H1 (cell line): ENCODE measurements at regions not wholly inside any gene's neighbourhood (a gene's known extent, or its start where the extent isn't known, plus 50 kb on each side); places are given as distances from the start of the nearest gene placed in this dataset.

ENCODE experiments used
- CTCF ChIA-PET: fragments of 300-600 bp; sonication (Branson Sonifier 250); formaldehyde crosslinking; loops from one replicate; lab custom pipeline; 2021; ENCODE audit not compliant: partially characterized antibody; lab: Charles Lee
- POLR2A ChIA-PET: fragments of 300-600 bp; sonication (Branson Sonifier 250); formaldehyde crosslinking; loops from one replicate; lab custom pipeline; 2021; ENCODE audit warnings: inconsistent platforms; ENCODE audit not compliant: partially characterized antibody; lab: Charles Lee
- DNase-seq, 2 experiments: peaks; one replicate each; pipeline versions ENCODE4 v3.0.0 to v3.0.0-alpha.2; 2010 to 2022; ENCODE audit warnings: low spot score in 2 of 2, low read depth in 1 of 2, mixed read lengths in 1 of 2
- FAIRE-seq: peaks from 2 replicates; lab custom pipeline; 2011; peaks lifted over from hg19 to GRCh38; lab: Jason Lieb, UNC
- H2AFZ ChIP-seq: 2 replicates; pipeline ENCODE4 v1.8.1; 2012; ENCODE audit warnings: low read length, inconsistent platforms
- H2AK5ac ChIP-seq: 2 replicates; pipeline ENCODE4 v1.6.1; 2013; ENCODE audit warnings: low read depth, low read length
- H2BK120ac ChIP-seq: replicated peaks from 2 replicates; pipeline ENCODE3; 2013; ENCODE audit warnings: low read depth, low read length, inconsistent platforms
- H2BK12ac ChIP-seq: 2 replicates; pipeline ENCODE4 v1.6.1; 2013; ENCODE audit warnings: low read depth, low read length
- H2BK15ac ChIP-seq: 2 replicates; pipeline ENCODE4 v1.6.1; 2013; ENCODE audit warnings: low read length
- H2BK20ac ChIP-seq: 2 replicates; pipeline ENCODE4 v1.6.1; 2013; ENCODE audit warnings: low read length
- H2BK5ac ChIP-seq: 2 replicates; pipeline ENCODE4 v1.6.1; 2013; ENCODE audit warnings: low read depth, low read length
- H3K14ac ChIP-seq: 2 replicates; pipeline ENCODE4 v1.6.1; 2013; ENCODE audit warnings: inconsistent platforms; ENCODE audit not compliant: insufficient read length
- H3K18ac ChIP-seq: 2 replicates; pipeline ENCODE4 v1.6.1; 2013; ENCODE audit warnings: low read length; ENCODE audit errors: extremely low read depth
- H3K23ac ChIP-seq: 2 replicates; pipeline ENCODE4 v1.6.1; 2013; ENCODE audit warnings: inconsistent platforms; ENCODE audit not compliant: insufficient read length
- H3K23me2 ChIP-seq: 2 replicates; pipeline ENCODE4 v1.6.1; 2013; ENCODE audit warnings: low read depth, low read length
- H3K27ac ChIP-seq: 2 replicates; pipeline ENCODE4 v1.6.1; 2011; ENCODE audit warnings: low read depth, low read length, inconsistent platforms
- H3K27me3 ChIP-seq, 4 experiments: replicated peaks in 1 of 4; 1 replicate in 1 of 4; 2 replicates in 3 of 4; pipeline versions ENCODE4 v1.6.1 to v1.8.1; 2011 to 2013; ENCODE audit warnings: low read length in 3 of 4, mild to moderate bottlenecking in 3 of 4, inconsistent platforms in 2 of 4, mixed read lengths in 2 of 4, moderate library complexity in 1 of 4; ENCODE audit not compliant: control insufficient read depth in 3 of 4, insufficient read depth in 3 of 4; ENCODE audit errors: extremely low read depth in 1 of 4
- H3K36me3 ChIP-seq, 4 experiments: 2 replicates each; pipeline versions ENCODE4 v1.6.1 to v1.8.1; 2011 to 2013; ENCODE audit warnings: mild to moderate bottlenecking in 4 of 4, low read length in 3 of 4, moderate library complexity in 2 of 4, control low read depth in 1 of 4, inconsistent platforms in 1 of 4; ENCODE audit not compliant: insufficient read depth in 4 of 4, control insufficient read depth in 2 of 4
- H3K4ac ChIP-seq: replicated peaks from 2 replicates; pipeline ENCODE3; 2013; ENCODE audit warnings: low read length, low read depth, mixed read lengths, inconsistent platforms; ENCODE audit not compliant: insufficient read length
- H3K4me1 ChIP-seq, 4 experiments: replicated peaks in 1 of 4; 1 replicate in 1 of 4; 2 replicates in 3 of 4; pipeline versions ENCODE4 v1.6.1 to v1.8.1; 2011 to 2013; ENCODE audit warnings: low read length in 3 of 4, inconsistent platforms in 2 of 4, mixed read lengths in 1 of 4; ENCODE audit not compliant: insufficient read depth in 4 of 4, control insufficient read depth in 3 of 4
- H3K4me2 ChIP-seq, 2 experiments: 2 replicates each; pipeline versions ENCODE4 v1.6.1 to v1.8.1; 2011 to 2013; ENCODE audit warnings: low read depth in 2 of 2, low read length in 2 of 2, control low read depth in 1 of 2, inconsistent platforms in 1 of 2, mild to moderate bottlenecking in 1 of 2; ENCODE audit not compliant: insufficient read depth in 1 of 2
- H3K4me3 ChIP-seq, 4 experiments: fragments of 200-600, 300-600 bp in 1 of 4; sonication (generic), shearing (Covaris generic), sonication (Bioruptor Twin) in 1 of 4; 2 replicates each; pipeline versions ENCODE4 v1.5.1 to v1.8.1; 2011 to 2016; ENCODE audit warnings: low read length in 4 of 4, low read depth in 3 of 4, control low read depth in 2 of 4, inconsistent platforms in 2 of 4, mild to moderate bottlenecking in 2 of 4, mixed read lengths in 1 of 4, moderate library complexity in 1 of 4; ENCODE audit not compliant: insufficient read depth in 2 of 4; ENCODE audit errors: extremely low read depth in 1 of 4
- H3K56ac ChIP-seq: replicated peaks from 2 replicates; pipeline ENCODE3; 2013; ENCODE audit warnings: low read depth, mild to moderate bottlenecking, mixed read lengths, low read length, inconsistent platforms; ENCODE audit not compliant: insufficient read length
- H3K79me1 ChIP-seq: 2 replicates; pipeline ENCODE4 v1.6.1; 2013; ENCODE audit warnings: low read depth, low read length, control low read depth
- H3K79me2 ChIP-seq, 2 experiments: 2 replicates each; pipeline versions ENCODE4 v1.6.1 to v1.8.1; 2012 to 2013; ENCODE audit warnings: low read length in 2 of 2, mild to moderate bottlenecking in 2 of 2, inconsistent platforms in 1 of 2; ENCODE audit not compliant: insufficient read depth in 2 of 2, control insufficient read depth in 1 of 2
- H3K9ac ChIP-seq, 4 experiments: replicated peaks in 1 of 4; 1 replicate in 1 of 4; 2 replicates in 3 of 4; pipeline versions ENCODE4 v1.6.1 to v1.8.1; 2011 to 2013; ENCODE audit warnings: low read depth in 3 of 4, low read length in 3 of 4, control low read depth in 2 of 4, mild to moderate bottlenecking in 2 of 4, moderate library complexity in 2 of 4, inconsistent platforms in 1 of 4; ENCODE audit errors: extremely low read depth in 1 of 4
- H3K9me3 ChIP-seq, 2 experiments: 2 replicates each; pipeline versions ENCODE4 v1.6.1 to v1.8.1; 2012 to 2013; ENCODE audit warnings: mild to moderate bottlenecking in 2 of 2, moderate library complexity in 2 of 2, control low read depth in 1 of 2, inconsistent platforms in 1 of 2, low read depth in 1 of 2, low read length in 1 of 2, mixed read lengths in 1 of 2; ENCODE audit not compliant: insufficient read depth in 2 of 2
- H4K20me1 ChIP-seq, 2 experiments: replicated peaks in 1 of 2; 2 replicates each; pipeline versions ENCODE3 to v1.8.1; 2011 to 2013; ENCODE audit warnings: inconsistent platforms in 2 of 2, low read length in 2 of 2, mild to moderate bottlenecking in 1 of 2; ENCODE audit not compliant: insufficient read depth in 2 of 2, control insufficient read depth in 1 of 2
- H4K5ac ChIP-seq: 2 replicates; pipeline ENCODE4 v1.6.1; 2013; ENCODE audit warnings: low read length, low read depth, mixed read lengths, inconsistent platforms; ENCODE audit not compliant: insufficient read length
- H4K8ac ChIP-seq: 2 replicates; pipeline ENCODE4 v1.8.0; 2013; ENCODE audit warnings: mild to moderate bottlenecking, moderate library complexity, low read length, inconsistent platforms; ENCODE audit not compliant: insufficient read depth; ENCODE audit errors: extremely low read depth
- H4K91ac ChIP-seq: replicated peaks from 2 replicates; pipeline ENCODE3; 2013; ENCODE audit warnings: low read length, mixed read lengths, inconsistent platforms; ENCODE audit not compliant: insufficient read length
- CHD2 ChIP-seq: IDR thresholded peaks from 2 replicates; pipeline ENCODE4 v1.6.1; 2012; ENCODE audit warnings: low read length, improper control_type of control experiment
- JUN ChIP-seq: IDR thresholded peaks from 2 replicates; pipeline ENCODE4 v1.6.1; 2011; ENCODE audit warnings: low read depth, mild to moderate bottlenecking, improper control_type of control experiment, low read length
- KDM1A ChIP-seq: fragments of 200-600, 300-600 bp; sonication (generic); IDR thresholded peaks from 2 replicates; pipeline ENCODE4 v1.7.1; 2016; ENCODE audit warnings: mild to moderate bottlenecking, low read length, borderline replicate concordance
- KDM4A ChIP-seq: IDR thresholded peaks from one replicate; pipeline ENCODE4 v1.7.1; 2012; ENCODE audit warnings: low read depth, mild to moderate bottlenecking, moderate library complexity, low read length, inconsistent platforms; ENCODE audit not compliant: severe bottlenecking
- NANOG ChIP-seq: IDR thresholded peaks from 2 replicates; pipeline ENCODE4 v1.6.1; 2011; ENCODE audit warnings: low read length, low read depth, mild to moderate bottlenecking, inconsistent platforms; ENCODE audit not compliant: insufficient read depth, poor library complexity, severe bottlenecking
- POLR2A ChIP-seq, 2 experiments: IDR thresholded peaks; 1 replicate in 1 of 2; 2 replicates in 1 of 2; pipeline ENCODE4 v1.6.1; 2011; ENCODE audit warnings: low read depth in 2 of 2, low read length in 2 of 2, mild to moderate bottlenecking in 2 of 2; ENCODE audit errors: control extremely low read depth in 1 of 2
- POLR2AphosphoS5 ChIP-seq: IDR thresholded peaks from 2 replicates; pipeline ENCODE4 v1.6.1; 2011; ENCODE audit warnings: low read depth, low read length
- POU5F1 ChIP-seq: IDR thresholded peaks from 2 replicates; pipeline ENCODE4 v1.6.1; 2011; ENCODE audit warnings: low read depth, mild to moderate bottlenecking, low read length, moderate library complexity
- RAD21 ChIP-seq, 2 experiments: IDR thresholded peaks in 1 of 2; conservative IDR thresholded peaks in 1 of 2; 2 replicates each; pipeline ENCODE4 v1.6.1; 2011; ENCODE audit warnings: low read depth in 2 of 2, low read length in 2 of 2, improper control_type of control experiment in 1 of 2, inconsistent platforms in 1 of 2, mild to moderate bottlenecking in 1 of 2, moderate library complexity in 1 of 2
- SAP30 ChIP-seq: fragments of 300-600 bp; sonication (generic); IDR thresholded peaks from 2 replicates; pipeline ENCODE4 v1.7.1; 2012; ENCODE audit warnings: low read length, moderate library complexity, mild to moderate bottlenecking, inconsistent platforms; ENCODE audit not compliant: insufficient read depth, insufficient replicate concordance
- SIN3A ChIP-seq, 2 experiments: IDR thresholded peaks in 1 of 2; conservative IDR thresholded peaks in 1 of 2; 2 replicates each; pipeline ENCODE4 v1.6.1; 2011 to 2012; ENCODE audit warnings: low read length in 2 of 2, improper control_type of control experiment in 1 of 2, low read depth in 1 of 2, mild to moderate bottlenecking in 1 of 2
- YY1 ChIP-seq: IDR thresholded peaks from 2 replicates; pipeline ENCODE4 v1.6.1; 2011; ENCODE audit warnings: low read depth, mild to moderate bottlenecking, low read length
- WGBS, 2 experiments: shearing (Covaris generic) in 1 of 2; methylation state at CpG; one replicate each; pipeline versions ENCODE4 v1.1.6 to v1.1.7; 2013 to 2015; ENCODE audit warnings: low lambda C conversion rate in 2 of 2, mixed read lengths in 2 of 2, inconsistent platforms in 1 of 2, low coverage in 1 of 2, missing lambda C conversion rate in 1 of 2; ENCODE audit not compliant: insufficient replicate concordance in 2 of 2, insufficient coverage in 1 of 2, insufficient read length in 1 of 2; ENCODE audit errors: extremely low coverage in 1 of 2, missing lambda C conversion rate in 1 of 2; 5-methylcytosine and 5-hydroxymethylcytosine counted together
- TF ChIP-seq, protein P1 (sequence below): IDR thresholded peaks from 2 replicates; pipeline ENCODE4 v1.6.1; 2012; ENCODE audit warnings: low read length, inconsistent platforms

DNA sequence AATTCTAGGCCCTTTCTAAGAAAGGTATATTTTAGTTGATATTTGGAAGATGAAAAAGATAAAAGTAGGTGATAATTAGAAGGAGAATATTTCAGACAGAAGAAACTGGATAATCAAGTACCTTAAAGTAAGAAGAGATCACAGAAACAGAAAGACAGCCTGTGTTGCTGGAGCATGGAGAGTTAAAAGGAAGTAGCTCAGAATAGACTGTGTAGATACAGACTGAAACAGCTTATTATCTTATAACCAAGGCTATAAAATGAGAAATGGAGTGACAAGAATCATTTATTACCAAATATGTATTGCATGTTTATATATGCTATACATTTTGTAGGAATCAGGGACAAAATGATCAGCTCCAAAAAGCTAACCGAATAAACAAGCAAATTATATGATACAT is 1120.3 kb downstream of the BRINP3 start:
- Histone ChIP-seq H2BK15ac (no peak overlapping the region), H3K36me3 (no peaks in the 10 kb centered on the region), H3K4me1 (no peaks in the 10 kb centered on the region), H3K56ac (no peak overlapping the region), H3K23ac (no peak overlapping the region), H4K20me1 (no peaks in the 10 kb centered on the region), H3K23me2 (no peaks in the 10 kb centered on the region), H2AK5ac (no peak overlapping the region), H4K91ac (no peak overlapping the region), H2AFZ (no peak overlapping the region), H3K27me3 (no peaks in the 10 kb centered on the region), H2BK12ac (no peak overlapping the region), H3K4me3 (no peak overlapping the region), H4K5ac (no peak overlapping the region), H3K4ac (no peak overlapping the region), H3K27ac (no peak overlapping the region), H4K8ac (no peak overlapping the region), H3K9ac (no peak overlapping the region), H3K4me2 (no peak overlapping the region), H3K9me3 (no peaks in the 10 kb centered on the region), H3K79me2 (no peaks in the 10 kb centered on the region), H3K79me1 (no peaks in the 10 kb centered on the region), H3K14ac (no peak overlapping the region), H3K18ac (no peak overlapping the region), H2BK20ac (no peak overlapping the region), H2BK5ac (no peak overlapping the region), H2BK120ac (no peak overlapping the region)
- POLR2A ChIA-PET: no interaction called here
- 85% methylated on average over 1 of the region's 1 CpG; no CpG with 5 or more reads in 1 of the 2 experiments for WGBS, 2 experiments
- DNase-seq: no peak
- no peak for FAIRE-seq
- CTCF ChIA-PET: no interaction called here
- TF ChIP-seq SIN3A (conservative IDR thresholded peaks at IDR 0.05 in 1 of 2, IDR thresholded peaks at IDR 0.05 in 1 of 2; ENCODE audit: low read depth in 1 of 2, low read length in 2 of 2) (no peak), SAP30 (no peak), NANOG (no peak), POLR2A (IDR thresholded peaks at IDR 0.05; ENCODE audit: control extremely low read depth in 1 of 2, low read depth in 2 of 2, low read length in 2 of 2) (no peak), JUN (no peak), POU5F1 (no peak), YY1 (no peak), POLR2AphosphoS5 (no peak), KDM4A (no peak), RAD21 (IDR thresholded peaks at IDR 0.05 in 1 of 2, conservative IDR thresholded peaks at IDR 0.05 in 1 of 2; ENCODE audit: low read depth in 2 of 2, low read length in 2 of 2) (no peak), CHD2 (no peak), KDM1A (no peak)
- TF ChIP-seq, protein P1, sequence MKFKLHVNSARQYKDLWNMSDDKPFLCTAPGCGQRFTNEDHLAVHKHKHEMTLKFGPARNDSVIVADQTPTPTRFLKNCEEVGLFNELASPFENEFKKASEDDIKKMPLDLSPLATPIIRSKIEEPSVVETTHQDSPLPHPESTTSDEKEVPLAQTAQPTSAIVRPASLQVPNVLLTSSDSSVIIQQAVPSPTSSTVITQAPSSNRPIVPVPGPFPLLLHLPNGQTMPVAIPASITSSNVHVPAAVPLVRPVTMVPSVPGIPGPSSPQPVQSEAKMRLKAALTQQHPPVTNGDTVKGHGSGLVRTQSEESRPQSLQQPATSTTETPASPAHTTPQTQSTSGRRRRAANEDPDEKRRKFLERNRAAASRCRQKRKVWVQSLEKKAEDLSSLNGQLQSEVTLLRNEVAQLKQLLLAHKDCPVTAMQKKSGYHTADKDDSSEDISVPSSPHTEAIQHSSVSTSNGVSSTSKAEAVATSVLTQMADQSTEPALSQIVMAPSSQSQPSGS: no peak
